HEK293 (cell line): ENCODE measurements at regions not wholly inside any gene's neighbourhood (a gene's known extent, or its start where the extent isn't known, plus 50 kb on each side); places are given as distances from the start of the nearest gene placed in this dataset.

Experiments used
- CTCF ChIA-PET: fragments of 350-600 bp; formaldehyde crosslinking; extraction: SDS; loops from one replicate; lab custom pipeline; 2021; ENCODE audit warnings: antibody characterized with exemption; lab: Yijun Ruan, JAX
- POLR2A ChIA-PET: fragments of 300-600 bp; formaldehyde crosslinking; extraction: SDS; loops from one replicate; lab custom pipeline; 2020; ENCODE audit warnings: antibody characterized with exemption, inconsistent platforms; lab: Yijun Ruan, JAX
- H3K27ac ChIP-seq: fragments of 200-500 bp; sonication (Bioruptor generic); 2 replicates; pipeline ENCODE4 v1.5.1; 2014; ENCODE audit warnings: low read depth, low read length, control low read depth, inconsistent platforms; ENCODE audit errors: extremely low read depth
- H3K36me3 ChIP-seq, 2 experiments: fragments of 200-500 bp in 1 of 2; sonication (Bioruptor generic) in 1 of 2; 1 replicate in 1 of 2; 2 replicates in 1 of 2; pipeline ENCODE4 v1.5.1; 2014 to 2017; ENCODE audit warnings: inconsistent platforms in 2 of 2, low read length in 2 of 2; ENCODE audit not compliant: control insufficient read depth in 2 of 2, insufficient read depth in 1 of 2
- H3K4me1 ChIP-seq: fragments of 200-500 bp; sonication (Bioruptor generic); 2 replicates; pipeline ENCODE4 v1.5.1; 2014; ENCODE audit warnings: mild to moderate bottlenecking, low read length, inconsistent platforms; ENCODE audit not compliant: control insufficient read depth, insufficient read depth
- H3K4me3 ChIP-seq: 2 replicates; pipeline ENCODE4 v1.5.1; 2011; ENCODE audit warnings: low read depth, mild to moderate bottlenecking, control low read depth, low read length, moderate library complexity
- H3K9me3 ChIP-seq: fragments of 200-500 bp; sonication (Bioruptor generic); 2 replicates; pipeline ENCODE4 v1.5.1; 2014; ENCODE audit warnings: low read depth, low read length, inconsistent platforms; ENCODE audit not compliant: control insufficient read depth, insufficient read depth
- HIC1 ChIP-seq: fragments of 450-650 bp; formaldehyde crosslinking; IDR thresholded peaks from 2 replicates; pipeline ENCODE4 v1.5.1; 2016; ENCODE audit warnings: missing biosample characterization, missing genetic modification characterization
- HOXA7 ChIP-seq: sonication (generic); formaldehyde crosslinking; IDR thresholded peaks from 2 replicates; pipeline ENCODE4 v1.8.1; 2022; ENCODE audit warnings: missing genetic modification reagents, borderline replicate concordance
- MYNN ChIP-seq: fragments of 450-650 bp; formaldehyde crosslinking; IDR thresholded peaks from 2 replicates; pipeline ENCODE4 v1.5.1; 2016; ENCODE audit warnings: missing biosample characterization, missing genetic modification characterization, borderline replicate concordance
- OVOL3 ChIP-seq: fragments of 450-650 bp; formaldehyde crosslinking; IDR thresholded peaks from 2 replicates; pipeline ENCODE4 v1.5.1; 2016; ENCODE audit warnings: missing biosample characterization, missing genetic modification characterization
- PRDM4 ChIP-seq: fragments of 450-650 bp; formaldehyde crosslinking; IDR thresholded peaks from 2 replicates; pipeline ENCODE4 v1.5.1; 2017; ENCODE audit warnings: missing biosample characterization, missing genetic modification characterization
- SP2 ChIP-seq: fragments of 450-650 bp; formaldehyde crosslinking; IDR thresholded peaks from 2 replicates; pipeline ENCODE4 v1.5.1; 2016; ENCODE audit warnings: missing biosample characterization, missing genetic modification characterization
- TRIM28 ChIP-seq: IDR thresholded peaks from 2 replicates; pipeline ENCODE4 v1.6.1; 2011; ENCODE audit warnings: low read length, control low read depth, borderline replicate concordance
- ZBTB1 ChIP-seq: fragments of 450-650 bp; formaldehyde crosslinking; IDR thresholded peaks from 2 replicates; pipeline ENCODE4 v1.5.1; 2016; ENCODE audit warnings: missing biosample characterization, missing genetic modification characterization
- ZNF157 ChIP-seq: fragments of 450-650 bp; formaldehyde crosslinking; IDR thresholded peaks from 2 replicates; pipeline ENCODE4 v1.5.1; 2016; ENCODE audit warnings: missing biosample characterization, missing genetic modification characterization
- ZNF175 ChIP-seq: fragments of 450-650 bp; formaldehyde crosslinking; IDR thresholded peaks from 2 replicates; pipeline ENCODE4 v1.5.1; 2016; ENCODE audit warnings: missing biosample characterization, missing genetic modification characterization
- ZNF2 ChIP-seq: fragments of 450-650 bp; formaldehyde crosslinking; IDR thresholded peaks from 2 replicates; pipeline ENCODE4 v1.5.1; 2016; ENCODE audit warnings: missing biosample characterization, missing genetic modification characterization
- ZNF23 ChIP-seq: fragments of 450-650 bp; formaldehyde crosslinking; IDR thresholded peaks from 2 replicates; pipeline ENCODE4 v1.5.1; 2016; ENCODE audit warnings: missing biosample characterization, missing genetic modification characterization, borderline replicate concordance
- ZNF239 ChIP-seq: fragments of 450-650 bp; formaldehyde crosslinking; IDR thresholded peaks from 2 replicates; pipeline ENCODE4 v1.5.1; 2016; ENCODE audit warnings: missing biosample characterization, missing genetic modification characterization
- ZNF248 ChIP-seq: fragments of 450-650 bp; formaldehyde crosslinking; IDR thresholded peaks from 2 replicates; pipeline ENCODE4 v1.5.1; 2017; ENCODE audit warnings: missing biosample characterization, missing genetic modification characterization
- ZNF335 ChIP-seq: fragments of 450-650 bp; formaldehyde crosslinking; conservative IDR thresholded peaks from 2 replicates; pipeline ENCODE4 v1.5.1; 2016; ENCODE audit warnings: missing biosample characterization, missing genetic modification characterization
- ZNF404 ChIP-seq: fragments of 450-650 bp; formaldehyde crosslinking; IDR thresholded peaks from 2 replicates; pipeline ENCODE4 v1.5.1; 2017; ENCODE audit warnings: missing biosample characterization, missing genetic modification characterization
- ZNF433 ChIP-seq: fragments of 450-650 bp; formaldehyde crosslinking; IDR thresholded peaks from 2 replicates; pipeline ENCODE4 v1.5.1; 2016; ENCODE audit warnings: missing biosample characterization, missing genetic modification characterization, low read depth
- ZNF521 ChIP-seq: fragments of 450-650 bp; formaldehyde crosslinking; IDR thresholded peaks from 2 replicates; pipeline ENCODE4 v1.5.1; 2017; ENCODE audit warnings: missing biosample characterization, mild to moderate bottlenecking, missing genetic modification characterization
- ZNF558 ChIP-seq: fragments of 450-650 bp; formaldehyde crosslinking; IDR thresholded peaks from 2 replicates; pipeline ENCODE4 v1.5.1; 2016; ENCODE audit warnings: missing biosample characterization, missing genetic modification characterization
- ZNF596 ChIP-seq: fragments of 450-650 bp; IDR thresholded peaks from 2 replicates; pipeline ENCODE4 v1.5.0; 2018; ENCODE audit warnings: missing biosample characterization, mild to moderate bottlenecking, missing genetic modification characterization, moderate library complexity
- ZNF626 ChIP-seq: fragments of 450-650 bp; sonication (Bioruptor Pico); formaldehyde crosslinking; IDR thresholded peaks from 2 replicates; pipeline ENCODE4 v1.5.1; 2018; ENCODE audit warnings: missing biosample characterization, missing genetic modification characterization, inconsistent platforms
- ZNF701 ChIP-seq: fragments of 450-650 bp; formaldehyde crosslinking; IDR thresholded peaks from 2 replicates; pipeline ENCODE4 v1.5.1; 2016; ENCODE audit warnings: missing biosample characterization, missing genetic modification characterization
- ZNF843 ChIP-seq: fragments of 450-650 bp; formaldehyde crosslinking; IDR thresholded peaks from 2 replicates; pipeline ENCODE4 v1.5.1; 2016; ENCODE audit warnings: missing biosample characterization, missing genetic modification characterization
- ZSCAN18 ChIP-seq: fragments of 450-650 bp; formaldehyde crosslinking; IDR thresholded peaks from 2 replicates; pipeline ENCODE4 v1.5.1; 2016; ENCODE audit warnings: missing biosample characterization, missing genetic modification characterization
- TF ChIP-seq, protein P1 (sequence below): sonication (generic); formaldehyde crosslinking; IDR thresholded peaks from 2 replicates; pipeline ENCODE4 v1.8.1; 2022; ENCODE audit warnings: mild to moderate bottlenecking, moderate library complexity, missing genetic modification reagents
- TF ChIP-seq, protein P2 (sequence below): fragments of 450-650 bp; formaldehyde crosslinking; IDR thresholded peaks from 2 replicates; pipeline ENCODE4 v1.5.0; 2017; ENCODE audit warnings: missing biosample characterization, missing genetic modification characterization, borderline replicate concordance

- Histone ChIP-seq H3K4me3 (no peak overlapping the region), H3K36me3 (no peaks in the 10 kb centered on the region), H3K4me1 (no peaks in the 10 kb centered on the region), H3K9me3 (no peaks in the 10 kb centered on the region), H3K27ac (no peak overlapping the region)
- TF ChIP-seq ZNF596 (tag by site-specific recombination) (no peak), ZNF843 (tag by site-specific recombination) (no peak), ZNF558 (no peak), ZNF157 (tag by site-specific recombination) (no peak), ZNF404 (tag by site-specific recombination) (no peak), ZNF175 (tag by site-specific recombination) (no peak), ZNF521 (no peak), ZNF2 (tag by site-specific recombination) (no peak), ZNF626 (no peak), ZSCAN18 (tag by site-specific recombination) (no peak), TRIM28 (no peak), OVOL3 (tag by site-specific recombination) (no peak), PRDM4 (tag by site-specific recombination) (no peak), ZNF335 (no peak), MYNN (tag by site-specific recombination) (no peak), SP2 (tag by site-specific recombination) (no peak), ZNF23 (no peak)
- ChIA-PET CTCF (no interaction called here), POLR2A (no interaction called here)
Measured at GRCh38 chr3:177321819-177322218, 124.5 kb upstream of the TBL1XR1 start.

GRCh38 chr3:177322881-177323280, 125.6 kb upstream of the TBL1XR1 start:
- Histone ChIP-seq H3K9me3 (no peaks in the 10 kb centered on the region), H3K27ac (no peak overlapping the region), H3K4me3 (no peak overlapping the region)
- TF ChIP-seq HOXA7 (CRISPR knock-in tag): no peak
- TF ChIP-seq SP2 (tag by site-specific recombination): no peak
- TF ChIP-seq, protein P1, sequence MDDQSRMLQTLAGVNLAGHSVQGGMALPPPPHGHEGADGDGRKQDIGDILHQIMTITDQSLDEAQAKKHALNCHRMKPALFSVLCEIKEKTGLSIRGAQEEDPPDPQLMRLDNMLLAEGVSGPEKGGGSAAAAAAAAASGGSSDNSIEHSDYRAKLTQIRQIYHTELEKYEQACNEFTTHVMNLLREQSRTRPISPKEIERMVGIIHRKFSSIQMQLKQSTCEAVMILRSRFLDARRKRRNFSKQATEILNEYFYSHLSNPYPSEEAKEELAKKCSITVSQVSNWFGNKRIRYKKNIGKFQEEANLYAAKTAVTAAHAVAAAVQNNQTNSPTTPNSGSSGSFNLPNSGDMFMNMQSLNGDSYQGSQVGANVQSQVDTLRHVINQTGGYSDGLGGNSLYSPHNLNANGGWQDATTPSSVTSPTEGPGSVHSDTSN: no peak
- no peak for TF ChIP-seq HIC1
- TF ChIP-seq ZNF433: no peak
- no peak for TF ChIP-seq ZNF248 (tag by site-specific recombination)
- TF ChIP-seq ZNF558: no peak
- no peak for TF ChIP-seq ZBTB1 (tag by site-specific recombination)
- no peak for TF ChIP-seq ZNF626
- TF ChIP-seq, protein P2, sequence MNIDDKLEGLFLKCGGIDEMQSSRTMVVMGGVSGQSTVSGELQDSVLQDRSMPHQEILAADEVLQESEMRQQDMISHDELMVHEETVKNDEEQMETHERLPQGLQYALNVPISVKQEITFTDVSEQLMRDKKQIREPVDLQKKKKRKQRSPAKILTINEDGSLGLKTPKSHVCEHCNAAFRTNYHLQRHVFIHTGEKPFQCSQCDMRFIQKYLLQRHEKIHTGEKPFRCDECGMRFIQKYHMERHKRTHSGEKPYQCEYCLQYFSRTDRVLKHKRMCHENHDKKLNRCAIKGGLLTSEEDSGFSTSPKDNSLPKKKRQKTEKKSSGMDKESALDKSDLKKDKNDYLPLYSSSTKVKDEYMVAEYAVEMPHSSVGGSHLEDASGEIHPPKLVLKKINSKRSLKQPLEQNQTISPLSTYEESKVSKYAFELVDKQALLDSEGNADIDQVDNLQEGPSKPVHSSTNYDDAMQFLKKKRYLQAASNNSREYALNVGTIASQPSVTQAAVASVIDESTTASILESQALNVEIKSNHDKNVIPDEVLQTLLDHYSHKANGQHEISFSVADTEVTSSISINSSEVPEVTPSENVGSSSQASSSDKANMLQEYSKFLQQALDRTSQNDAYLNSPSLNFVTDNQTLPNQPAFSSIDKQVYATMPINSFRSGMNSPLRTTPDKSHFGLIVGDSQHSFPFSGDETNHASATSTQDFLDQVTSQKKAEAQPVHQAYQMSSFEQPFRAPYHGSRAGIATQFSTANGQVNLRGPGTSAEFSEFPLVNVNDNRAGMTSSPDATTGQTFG (tag by site-specific recombination): no peak
- TF ChIP-seq ZNF701 (tag by site-specific recombination): no peak
- no peak for TF ChIP-seq ZNF239 (tag by site-specific recombination)
- TF ChIP-seq, all 188 proteins: peak for 0
- CTCF ChIA-PET: interaction anchor here (0.6 kb wide), 1 partner anchor 256 kb away, joined by 3 read pairs; no protein-coding TSS in a partner anchor
- POLR2A ChIA-PET: no interaction called here
- Histone ChIP-seq H3K4me1 (no peaks in the 10 kb centered on the region), H3K36me3 (no peaks in the 10 kb centered on the region)
